HG03469 (cell line): ENCODE measurements at regions not wholly inside any gene's neighbourhood (a gene's known extent, or its start where the extent isn't known, plus 50 kb on each side); places are given as distances from the start of the nearest gene placed in this dataset.
"Not testable (repeated sequence)": the region's sequence is repeated elsewhere in the genome, so short reads cannot be mapped to it uniquely, and the experiment has no call there.

ENCODE experiments used
- ATAC-seq: cut with Tn5 transposase; IDR thresholded peaks from one replicate; pipeline ENCODE4 v1.9.1; 2021; ENCODE audit warnings: mild to moderate bottlenecking, moderate library complexity, moderate number of reproducible peaks; ENCODE audit not compliant: unreplicated experiment

GRCh38 chr5:68116408-68116807 lies 99.1 kb upstream of the PIK3R1 start:
- no peak for ATAC-seq

GRCh38 chr5:68115584-68115983 lies 100.0 kb upstream of the PIK3R1 start:
- ATAC-seq: no peak

DNA sequence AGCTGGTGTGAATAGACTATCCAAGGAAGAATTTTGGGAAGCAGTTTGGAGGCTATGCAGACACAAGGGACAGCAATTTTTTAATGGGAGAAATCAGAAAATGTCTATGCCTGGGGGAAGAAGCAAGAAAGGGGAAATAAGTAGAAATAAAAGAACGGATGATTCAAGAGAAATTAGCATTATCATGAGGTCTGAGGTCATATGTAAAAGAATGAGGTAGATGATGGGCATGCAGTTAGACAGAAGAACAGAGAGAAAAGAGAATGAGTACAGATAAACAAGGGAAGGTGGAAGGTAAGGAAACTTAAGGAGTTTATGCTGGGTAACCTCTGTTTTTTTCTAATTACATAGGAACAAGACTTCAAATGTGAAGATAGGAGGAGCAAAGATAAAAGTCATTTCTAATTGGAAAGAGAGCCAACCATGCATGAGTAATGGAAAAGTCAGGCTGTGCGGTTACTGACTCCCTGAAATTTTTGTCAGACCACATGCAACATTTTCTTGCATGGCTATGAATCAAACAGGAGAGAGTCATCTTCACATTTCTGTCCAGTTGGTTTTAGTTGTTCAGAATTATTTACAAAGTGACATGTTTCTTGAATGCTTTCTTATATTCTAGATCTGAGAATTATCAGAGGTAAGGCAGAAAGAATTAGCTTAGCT lies 101.0 kb upstream of the PIK3R1 start:
- ATAC-seq: no peak

- no peak for ATAC-seq
These were observed 102.9 kb upstream of the PIK3R1 start for GRCh38 chr5:68112658-68113057.

DNA sequence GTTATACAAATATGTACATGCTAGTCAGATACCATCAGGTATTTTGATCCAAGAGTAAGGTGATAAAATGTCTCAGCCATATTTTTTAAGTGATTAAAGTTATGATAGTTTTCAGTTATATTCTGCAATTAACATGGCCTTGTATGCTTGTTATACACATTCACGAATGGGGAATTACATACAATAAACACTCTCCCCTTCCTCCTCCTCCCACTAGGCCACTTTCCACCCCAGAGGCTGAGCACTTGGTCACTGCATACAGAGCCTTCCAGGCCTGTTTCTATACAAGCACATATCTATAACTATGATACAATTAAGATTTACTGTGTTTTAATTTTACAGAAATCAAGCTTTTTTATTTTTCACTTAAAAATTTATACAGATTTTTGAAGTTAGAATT lies 104.7 kb upstream of the PIK3R1 start:
- no peak for ATAC-seq

DNA sequence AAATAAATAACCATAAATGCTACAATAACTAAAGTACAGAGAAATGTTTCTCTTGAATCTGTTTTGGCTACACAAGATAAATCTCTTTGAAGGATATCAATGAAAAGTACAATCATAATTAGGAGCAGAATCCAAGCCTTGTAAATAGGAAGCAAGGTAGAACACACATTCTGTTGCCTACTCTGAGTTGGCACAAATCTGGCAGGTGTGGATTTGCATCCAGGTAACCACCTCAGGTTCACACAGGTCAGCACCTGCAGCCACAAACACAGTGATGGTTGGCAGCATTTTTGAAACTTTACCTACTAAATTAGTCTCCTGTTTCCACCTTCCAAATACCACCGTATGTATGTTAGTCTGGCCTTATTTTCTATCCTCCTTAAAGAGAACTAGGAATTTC lies 105.3 kb upstream of the PIK3R1 start:
- ATAC-seq: no peak

GRCh38 chr5:68104217-68104616 lies 111.3 kb upstream of the PIK3R1 start:
- not testable (repeated sequence) for ATAC-seq

- ATAC-seq: not testable (repeated sequence)
These were observed 112.3 kb upstream of the PIK3R1 start for GRCh38 chr5:68103297-68103696.

- ATAC-seq: no peak
These were observed 116.2 kb upstream of the PIK3R1 start for GRCh38 chr5:68099327-68099726.

GRCh38 chr5:68093455-68094159 lies 121.9 kb upstream of the PIK3R1 start:
- no peak for ATAC-seq

- no peak for ATAC-seq
These were observed 127.3 kb upstream of the PIK3R1 start for GRCh38 chr5:68088302-68088701.

- ATAC-seq: no peak
These were observed 127.7 kb upstream of the PIK3R1 start for GRCh38 chr5:68087866-68088265.

DNA sequence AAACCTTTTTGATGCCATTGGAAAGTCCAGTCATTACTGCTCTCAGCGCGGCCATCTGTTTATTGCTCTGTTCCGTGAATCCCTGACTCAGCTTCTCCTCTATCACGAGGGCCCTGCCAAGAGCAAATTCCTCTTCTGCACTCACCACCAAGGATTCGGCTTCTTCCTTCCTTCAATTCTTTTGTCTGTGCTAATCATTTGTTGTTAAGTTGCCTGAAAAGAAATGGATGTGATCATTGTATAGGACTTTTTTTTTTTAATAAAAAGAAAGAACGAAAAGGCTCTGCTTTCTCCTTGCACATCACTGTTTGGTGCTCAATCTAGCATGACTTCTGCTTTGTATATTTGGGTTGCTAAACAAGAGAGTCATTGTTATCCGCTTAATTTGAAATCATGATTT lies 128.7 kb upstream of the PIK3R1 start:
- ATAC-seq: no peak

- ATAC-seq: no peak
These were observed 129.1 kb upstream of the PIK3R1 start for GRCh38 chr5:68086439-68086838.

DNA sequence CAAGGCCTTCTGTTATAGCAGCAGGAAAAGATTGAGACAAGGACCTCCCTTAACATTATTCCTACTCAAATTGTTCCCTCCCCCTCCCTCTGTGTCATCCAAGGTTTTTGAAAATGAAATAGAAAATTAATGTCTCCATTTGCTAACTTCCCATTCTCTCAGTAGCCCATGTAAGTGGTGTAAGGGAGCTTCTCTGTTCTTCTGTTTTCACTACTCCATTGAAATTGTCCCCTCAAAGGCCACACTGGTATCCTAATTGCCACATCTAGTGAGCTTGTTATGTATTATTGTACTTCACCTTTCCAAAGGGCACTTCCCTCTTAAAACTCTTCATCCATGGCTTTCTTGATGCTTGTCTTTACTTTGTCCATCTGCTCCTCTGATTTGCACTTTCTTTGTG lies 131.2 kb upstream of the PIK3R1 start:
- no peak for ATAC-seq

DNA sequence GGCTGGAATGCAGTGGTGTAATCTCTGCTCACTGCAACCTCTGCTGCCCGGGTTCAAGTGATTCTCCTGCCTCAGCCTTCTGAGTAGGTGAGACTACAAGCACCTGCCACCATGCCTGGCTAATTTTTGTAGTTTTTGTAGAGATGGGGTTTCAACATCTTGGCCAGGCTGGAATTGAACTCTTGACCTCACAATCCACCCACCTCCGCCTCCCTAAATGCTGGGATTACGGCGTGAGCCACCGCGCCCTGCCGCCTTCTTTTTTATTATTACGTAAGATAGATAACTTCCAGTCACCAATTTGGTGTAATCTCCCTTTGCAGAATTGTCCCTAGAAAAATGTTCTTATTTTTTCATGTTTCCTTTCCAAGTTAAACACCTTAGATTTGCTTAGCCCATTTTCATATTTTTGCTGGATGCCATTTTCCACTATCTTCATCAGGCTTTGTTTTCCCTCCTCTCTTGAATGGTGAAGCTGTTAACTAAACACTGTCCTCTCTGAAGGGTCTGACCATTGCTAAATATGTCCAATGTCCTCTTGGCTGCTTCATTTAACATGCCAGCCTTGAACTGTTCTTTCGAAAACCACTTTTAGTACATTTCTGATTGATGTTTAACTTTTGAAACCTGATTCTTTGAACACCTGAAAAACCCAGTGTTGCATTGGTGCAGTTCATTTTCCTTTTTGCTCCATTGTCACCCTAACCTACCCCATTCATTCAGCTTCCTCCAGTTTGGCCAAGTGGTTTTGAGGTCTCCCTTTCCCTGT lies 135.1 kb upstream of the PIK3R1 start:
- no peak for ATAC-seq

- ATAC-seq: no peak
These were observed 138.1 kb upstream of the PIK3R1 start for GRCh38 chr5:68077349-68077894.

DNA sequence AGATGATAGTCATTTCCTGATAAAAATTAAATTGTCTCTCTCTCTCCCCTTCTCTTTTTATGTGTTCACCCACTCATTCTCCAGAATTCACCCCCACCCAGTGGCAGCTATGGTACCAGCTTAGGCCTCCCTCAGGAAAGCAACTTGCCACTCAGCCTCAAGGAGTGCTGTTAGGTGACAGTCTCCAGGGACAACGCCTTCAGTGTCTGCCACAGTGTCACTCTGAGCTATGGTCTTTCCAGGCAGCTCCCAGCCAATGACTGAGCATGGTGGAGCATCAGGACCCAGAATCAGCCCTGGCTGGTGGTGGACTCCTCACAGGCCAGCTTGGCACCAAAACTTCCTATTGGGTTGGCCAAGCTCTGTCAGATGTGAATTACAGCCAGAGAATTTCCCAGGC lies 140.9 kb upstream of the PIK3R1 start:
- no peak for ATAC-seq

GRCh38 chr5:68074048-68074632 lies 141.4 kb upstream of the PIK3R1 start:
- ATAC-seq: no peak

- no peak for ATAC-seq
These were observed 143.8 kb upstream of the PIK3R1 start for GRCh38 chr5:68071736-68072135.

GRCh38 chr5:68071282-68071632 lies 144.3 kb upstream of the PIK3R1 start:
- ATAC-seq: no peak
